ENCODE measurements at regions not wholly inside any gene's neighbourhood (a gene's known extent, or its start where the extent isn't known, plus 50 kb on each side); places are given as distances from the start of the nearest gene placed in this dataset.

DNA sequence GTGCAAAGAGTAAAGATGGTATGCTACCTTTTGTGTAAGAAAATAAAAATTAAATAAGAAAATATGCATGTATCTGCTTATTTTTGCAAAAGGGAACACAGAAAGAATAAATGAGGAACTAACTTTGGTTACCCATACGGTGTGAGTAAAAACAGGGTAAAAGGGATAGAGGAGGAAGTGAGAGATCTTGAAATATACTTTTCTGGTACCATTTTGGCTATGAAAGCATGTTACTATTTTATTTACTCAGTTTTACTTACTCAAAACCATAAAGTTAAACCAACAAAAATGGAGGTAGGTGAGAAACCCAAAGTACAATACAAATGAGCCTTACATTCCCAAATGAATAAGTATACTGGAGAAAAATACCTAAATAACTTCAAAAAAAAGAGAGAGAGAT is 122.0 kb upstream of the EGLN3 start:
- TF ChIP-seq POLR2AphosphoS5 (IDR thresholded peaks at IDR 0.05): no peak
- no peak for TF ChIP-seq CTCF (IDR thresholded peaks at IDR 0.05; ENCODE audit: poor library complexity, severe bottlenecking)
- no peak for TF ChIP-seq EZH2 (IDR thresholded peaks at IDR 0.05; ENCODE audit: borderline replicate concordance, insufficient read depth, low read length, poor library complexity, severe bottlenecking)
- TF ChIP-seq REST (IDR thresholded peaks at IDR 0.05; ENCODE audit: borderline replicate concordance): no peak
- TF ChIP-seq MXI1 (conservative IDR thresholded peaks at IDR 0.05; ENCODE audit: poor library complexity, severe bottlenecking): no peak
- TF ChIP-seq EP300 (conservative IDR thresholded peaks at IDR 0.05; ENCODE audit: poor library complexity, severe bottlenecking): no peak
